ENCODE measurements at regions not wholly inside any gene's neighbourhood (a gene's known extent, or its start where the extent isn't known, plus 50 kb on each side); places are given as distances from the start of the nearest gene placed in this dataset.

GRCh38 chr12:83753904-83754303, 1067.2 kb downstream of the TMTC2 start:
- no peak for TF ChIP-seq BACH2 (CRISPR knock-in tag; IDR thresholded peaks at IDR 0.05; ENCODE audit: borderline replicate concordance)
- no peak for TF ChIP-seq GLIS3 (CRISPR knock-in tag; IDR thresholded peaks at IDR 0.05)
- no peak for TF ChIP-seq ARNTL (CRISPR knock-in tag; IDR thresholded peaks at IDR 0.05; ENCODE audit: borderline replicate concordance, low read depth)
- TF ChIP-seq TSHZ2 (CRISPR knock-in tag; IDR thresholded peaks at IDR 0.05) = no peak

Data from SK-N-SH treated with all-trans-retinoic acid at 6 μM for 48 hours (cell line).